ENCODE measurements at regions not wholly inside any gene's neighbourhood (a gene's known extent, or its start where the extent isn't known, plus 50 kb on each side); places are given as distances from the start of the nearest gene placed in this dataset.

DNA sequence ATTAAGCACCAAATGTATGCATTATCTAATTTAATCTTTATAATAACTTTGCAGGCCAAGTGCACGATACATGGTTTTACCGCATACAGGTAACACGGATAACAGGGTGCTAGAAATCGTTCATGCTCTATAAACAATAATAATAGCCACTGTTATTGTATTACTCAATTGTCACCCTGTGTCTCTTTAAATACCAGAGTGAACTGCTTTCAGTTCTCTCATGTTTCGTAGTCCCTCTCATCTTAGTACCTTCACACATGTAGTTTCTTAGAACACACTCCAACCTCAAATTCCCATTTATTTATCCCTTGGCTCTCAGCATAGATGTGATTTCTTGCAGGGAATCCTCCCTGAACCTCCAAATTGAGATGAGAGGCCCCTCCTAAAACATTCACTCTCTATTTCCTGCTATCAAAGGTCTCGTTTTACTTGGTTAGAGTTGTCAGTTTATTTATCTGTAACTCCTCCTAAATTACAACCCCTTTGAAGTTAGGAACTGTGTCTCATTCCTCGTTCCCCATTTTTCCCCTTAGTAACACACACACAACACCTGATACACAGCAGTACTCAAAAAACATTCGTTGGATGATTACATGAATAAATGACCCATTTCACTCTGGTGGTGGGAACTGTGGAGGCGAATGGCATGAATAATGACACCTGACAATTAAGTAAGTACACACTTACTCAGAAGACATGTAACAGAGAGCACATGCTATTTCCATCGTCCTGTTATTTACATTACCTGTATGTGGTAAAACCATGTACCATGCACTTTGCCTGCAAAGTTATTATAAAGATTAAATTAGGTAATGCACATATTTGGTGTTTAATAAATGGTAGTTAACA is 134.6 kb downstream of the BTG1 start:
- Histone ChIP-seq H3F3A (ENCODE audit: insufficient read depth, low read depth) (no peaks in the 10 kb centered on the region), H3K4me1 (replicated peaks; ENCODE audit: insufficient read depth) (no peaks in the 10 kb centered on the region), H3K36me3 (ENCODE audit: low read depth) (no peaks in the 10 kb centered on the region), H3K9me2 (ENCODE audit: insufficient read depth) (no peaks in the 10 kb centered on the region), H3K27ac (no peak overlapping the region), H3K9me3 (ENCODE audit: insufficient read depth, low read depth) (no peaks in the 10 kb centered on the region), H3K27me3 (ENCODE audit: insufficient read depth, low read depth) (no peaks in the 10 kb centered on the region), H2AFZ (no peak overlapping the region), H3K79me2 (ENCODE audit: low read depth) (no peaks in the 10 kb centered on the region), H3K4me2 (no peak overlapping the region), H3K4me3 (no peak overlapping the region), H4K20me1 (ENCODE audit: insufficient read depth) (no peaks in the 10 kb centered on the region)
- TF ChIP-seq, protein P1, sequence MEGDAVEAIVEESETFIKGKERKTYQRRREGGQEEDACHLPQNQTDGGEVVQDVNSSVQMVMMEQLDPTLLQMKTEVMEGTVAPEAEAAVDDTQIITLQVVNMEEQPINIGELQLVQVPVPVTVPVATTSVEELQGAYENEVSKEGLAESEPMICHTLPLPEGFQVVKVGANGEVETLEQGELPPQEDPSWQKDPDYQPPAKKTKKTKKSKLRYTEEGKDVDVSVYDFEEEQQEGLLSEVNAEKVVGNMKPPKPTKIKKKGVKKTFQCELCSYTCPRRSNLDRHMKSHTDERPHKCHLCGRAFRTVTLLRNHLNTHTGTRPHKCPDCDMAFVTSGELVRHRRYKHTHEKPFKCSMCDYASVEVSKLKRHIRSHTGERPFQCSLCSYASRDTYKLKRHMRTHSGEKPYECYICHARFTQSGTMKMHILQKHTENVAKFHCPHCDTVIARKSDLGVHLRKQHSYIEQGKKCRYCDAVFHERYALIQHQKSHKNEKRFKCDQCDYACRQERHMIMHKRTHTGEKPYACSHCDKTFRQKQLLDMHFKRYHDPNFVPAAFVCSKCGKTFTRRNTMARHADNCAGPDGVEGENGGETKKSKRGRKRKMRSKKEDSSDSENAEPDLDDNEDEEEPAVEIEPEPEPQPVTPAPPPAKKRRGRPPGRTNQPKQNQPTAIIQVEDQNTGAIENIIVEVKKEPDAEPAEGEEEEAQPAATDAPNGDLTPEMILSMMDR (conservative IDR thresholded peaks at IDR 0.05), result no peak
- TF ChIP-seq EZH2 (IDR thresholded peaks at IDR 0.05; ENCODE audit: low read depth), result no peak
- no TSS peak for BruUV-seq (replicated peaks)
- DNase-seq, result no peak
- POLR2A ChIA-PET (ENCODE audit: unreplicated experiment), result no interaction called here
- intact Hi-C loops (cut with micrococcal nuclease; ENCODE audit: unreplicated experiment), result no loop called here
- CTCF ChIA-PET, result no interaction called here

DNA sequence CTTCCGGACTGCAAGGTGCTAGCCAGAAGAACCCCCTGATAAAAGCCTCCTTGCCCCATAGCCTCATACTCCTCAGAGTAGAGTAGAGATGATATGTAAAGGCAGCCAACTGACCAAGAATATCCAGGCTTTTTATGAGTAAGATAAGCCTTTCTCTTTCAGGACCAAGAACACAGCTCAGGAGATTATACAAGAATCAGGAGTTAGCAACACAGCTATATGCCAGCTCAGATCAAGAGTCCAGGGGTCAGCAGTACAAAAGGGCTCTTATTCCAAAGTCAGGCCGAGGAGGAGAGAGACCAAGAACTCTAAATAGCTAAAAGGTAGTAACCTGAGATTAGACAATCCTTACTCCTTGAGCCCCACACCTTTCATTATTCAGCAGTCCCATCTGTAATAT is 135.3 kb downstream of the BTG1 start:
- CTCF ChIA-PET, result no interaction called here
- BruUV-seq (replicated peaks), result no TSS peak
- POLR2A ChIA-PET (ENCODE audit: unreplicated experiment), result no interaction called here

DNA sequence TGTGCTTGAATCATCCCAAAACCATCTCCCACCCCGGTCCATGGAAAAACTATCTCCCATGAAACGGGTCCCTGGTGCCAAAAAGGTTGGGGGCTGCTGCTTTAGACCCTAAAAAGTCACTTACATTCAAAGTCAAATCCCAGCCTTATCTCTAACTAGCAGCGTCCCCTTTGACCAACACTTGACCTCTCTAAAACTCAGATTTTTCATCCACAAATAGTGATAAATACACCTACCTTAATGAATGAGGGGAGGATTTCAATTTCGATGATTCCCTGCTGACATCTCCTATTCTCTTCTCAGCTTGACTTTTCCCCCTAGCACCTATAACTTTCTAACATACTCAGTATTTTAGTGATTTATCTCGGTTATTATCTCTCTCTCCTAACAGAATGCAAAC is 137.3 kb downstream of the BTG1 start:
- H3K4me1 ChIP-seq (replicated peaks; ENCODE audit: insufficient read depth), result no peaks in the 10 kb centered on the region
- H2AFZ ChIP-seq, result no peak overlapping the region
- ChIA-PET CTCF (no interaction called here), POLR2A (ENCODE audit: unreplicated experiment) (no interaction called here)
- no peaks in the 10 kb centered on the region for H3K27me3 ChIP-seq (ENCODE audit: insufficient read depth, low read depth)
- DNase-seq, result no peak
- no TSS peak for BruUV-seq (replicated peaks)
- no peaks in the 10 kb centered on the region for H3K79me2 ChIP-seq (ENCODE audit: low read depth)
- TF ChIP-seq EZH2 (IDR thresholded peaks at IDR 0.05; ENCODE audit: low read depth), result no peak
- TF ChIP-seq, protein P1 (conservative IDR thresholded peaks at IDR 0.05), result no peak
- H3K9me2 ChIP-seq (ENCODE audit: insufficient read depth), result no peaks in the 10 kb centered on the region
- H3K36me3 ChIP-seq (ENCODE audit: low read depth), result no peaks in the 10 kb centered on the region
- H3K27ac ChIP-seq, result no peak overlapping the region
- no peaks in the 10 kb centered on the region for H3F3A ChIP-seq (ENCODE audit: insufficient read depth, low read depth)
- H3K4me2 ChIP-seq, result no peak overlapping the region
- no peaks in the 10 kb centered on the region for H4K20me1 ChIP-seq (ENCODE audit: insufficient read depth)
- intact Hi-C loops (cut with micrococcal nuclease; ENCODE audit: unreplicated experiment), result no loop called here
- H3K9me3 ChIP-seq (ENCODE audit: insufficient read depth, low read depth), result no peaks in the 10 kb centered on the region
- no peak overlapping the region for H3K4me3 ChIP-seq

More for the DNA sequence above, 135.3 kb downstream of the BTG1 start:
- Histone ChIP-seq H3K27me3 (ENCODE audit: insufficient read depth, low read depth) (no peaks in the 10 kb centered on the region), H3K27ac (no peak overlapping the region), H3F3A (ENCODE audit: insufficient read depth, low read depth) (no peaks in the 10 kb centered on the region), H3K9me2 (ENCODE audit: insufficient read depth) (no peaks in the 10 kb centered on the region), H2AFZ (no peak overlapping the region), H3K79me2 (ENCODE audit: low read depth) (no peaks in the 10 kb centered on the region), H3K4me3 (no peak overlapping the region), H3K4me1 (replicated peaks; ENCODE audit: insufficient read depth) (no peaks in the 10 kb centered on the region), H4K20me1 (ENCODE audit: insufficient read depth) (no peaks in the 10 kb centered on the region), H3K36me3 (ENCODE audit: low read depth) (no peaks in the 10 kb centered on the region), H3K9me3 (ENCODE audit: insufficient read depth, low read depth) (no peaks in the 10 kb centered on the region), H3K4me2 (no peak overlapping the region)
- intact Hi-C loops (cut with micrococcal nuclease; ENCODE audit: unreplicated experiment), result no loop called here
- no peak for DNase-seq
- no peak for TF ChIP-seq EZH2 (IDR thresholded peaks at IDR 0.05; ENCODE audit: low read depth)
- TF ChIP-seq, protein P1 (conservative IDR thresholded peaks at IDR 0.05), result no peak

All from PC-9 (cell line).